Sigmoid colon (tissue), 4 donors: ENCODE measurements at regions not wholly inside any gene's neighbourhood (a gene's known extent, or its start where the extent isn't known, plus 50 kb on each side); places are given as distances from the start of the nearest gene placed in this dataset.

Source experiments
- EP300 ChIP-seq, 4 donors: sonication (generic); formaldehyde crosslinking; IDR thresholded peaks; one replicate each; pipeline ENCODE4 v1.6.1; 2017; ENCODE audit warnings: antibody characterized with exemption in 4 of 4
- POLR2A ChIP-seq, 2 donors: fragments of 450-650 bp; IDR thresholded peaks; one replicate each; pipeline ENCODE4 v1.6.1; 2016; ENCODE audit warnings: antibody characterized with exemption in 2 of 2, mild to moderate bottlenecking in 2 of 2, moderate library complexity in 2 of 2
- POLR2AphosphoS5 ChIP-seq, 4 donors: sonication (generic); formaldehyde crosslinking; IDR thresholded peaks; one replicate each; pipeline ENCODE4 v1.6.1; 2017; ENCODE audit warnings: antibody characterized with exemption in 4 of 4
- TF ChIP-seq, protein P1 (sequence below), 4 experiments: fragments of 450-650 bp in 3 of 4; fragments of 200-600 bp in 1 of 4; IDR thresholded peaks; one replicate each; pipeline ENCODE4 v1.5.1; 2016 to 2019; ENCODE audit warnings: antibody characterized with exemption in 4 of 4, mild to moderate bottlenecking in 3 of 4, moderate library complexity in 2 of 4

DNA sequence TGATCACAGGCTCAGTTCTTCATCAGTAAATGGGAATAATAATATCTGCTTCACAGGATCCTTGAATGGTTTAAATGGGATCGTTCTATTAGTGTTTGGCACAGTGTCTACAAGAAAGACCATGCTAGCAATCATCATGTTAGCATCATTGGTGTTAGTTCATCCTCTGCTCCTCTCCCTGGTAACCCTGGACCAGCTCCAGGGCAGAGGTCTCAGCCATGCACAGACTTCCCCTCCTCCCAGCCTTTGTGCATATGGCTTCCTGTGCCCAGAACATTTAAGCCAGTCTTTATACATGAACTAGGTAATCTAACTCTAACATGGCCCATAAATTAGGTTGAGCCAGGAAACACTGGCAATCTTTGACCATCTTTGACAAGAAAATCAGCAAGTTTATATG lies 180.2 kb downstream of the EPM2A start:
- TF ChIP-seq, protein P1, sequence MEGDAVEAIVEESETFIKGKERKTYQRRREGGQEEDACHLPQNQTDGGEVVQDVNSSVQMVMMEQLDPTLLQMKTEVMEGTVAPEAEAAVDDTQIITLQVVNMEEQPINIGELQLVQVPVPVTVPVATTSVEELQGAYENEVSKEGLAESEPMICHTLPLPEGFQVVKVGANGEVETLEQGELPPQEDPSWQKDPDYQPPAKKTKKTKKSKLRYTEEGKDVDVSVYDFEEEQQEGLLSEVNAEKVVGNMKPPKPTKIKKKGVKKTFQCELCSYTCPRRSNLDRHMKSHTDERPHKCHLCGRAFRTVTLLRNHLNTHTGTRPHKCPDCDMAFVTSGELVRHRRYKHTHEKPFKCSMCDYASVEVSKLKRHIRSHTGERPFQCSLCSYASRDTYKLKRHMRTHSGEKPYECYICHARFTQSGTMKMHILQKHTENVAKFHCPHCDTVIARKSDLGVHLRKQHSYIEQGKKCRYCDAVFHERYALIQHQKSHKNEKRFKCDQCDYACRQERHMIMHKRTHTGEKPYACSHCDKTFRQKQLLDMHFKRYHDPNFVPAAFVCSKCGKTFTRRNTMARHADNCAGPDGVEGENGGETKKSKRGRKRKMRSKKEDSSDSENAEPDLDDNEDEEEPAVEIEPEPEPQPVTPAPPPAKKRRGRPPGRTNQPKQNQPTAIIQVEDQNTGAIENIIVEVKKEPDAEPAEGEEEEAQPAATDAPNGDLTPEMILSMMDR (IDR thresholded peaks at IDR 0.05) = no peak
- TF ChIP-seq POLR2AphosphoS5 (IDR thresholded peaks at IDR 0.05) = no peak
- no peak for TF ChIP-seq POLR2A (IDR thresholded peaks at IDR 0.05)
- TF ChIP-seq EP300 (IDR thresholded peaks at IDR 0.05) = no peak
